ENCODE measurements at regions not wholly inside any gene's neighbourhood (a gene's known extent, or its start where the extent isn't known, plus 50 kb on each side); places are given as distances from the start of the nearest gene placed in this dataset.

- TF ChIP-seq CTCF (IDR thresholded peaks at IDR 0.05; ENCODE audit: low read depth, low read length) (peak; percentile 76), POLR2A (IDR thresholded peaks at IDR 0.05; ENCODE audit: extremely low read depth, insufficient read length) (no peak), MYC (IDR thresholded peaks at IDR 0.05; ENCODE audit: low read depth, low read length) (peak; percentile 85), MAX (IDR thresholded peaks at IDR 0.05; ENCODE audit: low read depth, low read length) (peak; percentile 63; the same call in 1 of the 2 replicates)
Observed at GRCh38 chr14:106872611-106873446, 1346.4 kb downstream of the TMEM121 start.

All from NB4 (cell line).